T-helper 9 cell (primary cell): ENCODE measurements at regions not wholly inside any gene's neighbourhood (a gene's known extent, or its start where the extent isn't known, plus 50 kb on each side); places are given as distances from the start of the nearest gene placed in this dataset.
"Not testable (repeated sequence)": the region's sequence is repeated elsewhere in the genome, so short reads cannot be mapped to it uniquely, and the experiment has no call there.

Experiments
- DNase-seq: peaks from one replicate; pipeline ENCODE4 v3.0.0-alpha.2; 2020

GRCh38 chr5:105639511-105639910, 2031.2 kb downstream of the EFNA5 start:
- DNase-seq = no peak

- DNase-seq = no peak
Observed at GRCh38 chr5:105639068-105639467, 2031.7 kb downstream of the EFNA5 start.

- no peak for DNase-seq
Observed at GRCh38 chr5:105638437-105638836, 2032.3 kb downstream of the EFNA5 start.

- DNase-seq = no peak
Observed at GRCh38 chr5:105632043-105632442, 2038.7 kb downstream of the EFNA5 start.

- DNase-seq = no peak
Observed at GRCh38 chr5:105630803-105631202, 2039.9 kb downstream of the EFNA5 start.

- DNase-seq = no peak
Observed at GRCh38 chr5:105619725-105620124, 2051.0 kb downstream of the EFNA5 start.

GRCh38 chr5:105617436-105618215, 2053.1 kb downstream of the EFNA5 start:
- no peak for DNase-seq

GRCh38 chr5:105616599-105616998, 2054.0 kb upstream of the NUDT12 start:
- DNase-seq = no peak

GRCh38 chr5:105602406-105602805, 2039.8 kb upstream of the NUDT12 start:
- DNase-seq = not testable (repeated sequence)

GRCh38 chr5:105593011-105593760, 2030.6 kb upstream of the NUDT12 start:
- DNase-seq = no peak

- no peak for DNase-seq
Observed at GRCh38 chr5:105587963-105588662, 2025.5 kb upstream of the NUDT12 start.

- no peak for DNase-seq
Observed at GRCh38 chr5:105581988-105582690, 2019.5 kb upstream of the NUDT12 start.

- no peak for DNase-seq
Observed at GRCh38 chr5:105573575-105573974, 2011.0 kb upstream of the NUDT12 start.

- DNase-seq = no peak
Observed at GRCh38 chr5:105565531-105565930, 2002.9 kb upstream of the NUDT12 start.

GRCh38 chr5:105563842-105564241, 2001.3 kb upstream of the NUDT12 start:
- DNase-seq = no peak

- DNase-seq = no peak
Observed at GRCh38 chr5:105554568-105555169, 1992.1 kb upstream of the NUDT12 start.

- no peak for DNase-seq
Observed at GRCh38 chr5:105544300-105544699, 1981.7 kb upstream of the NUDT12 start.

- DNase-seq = no peak
Observed at GRCh38 chr5:105536675-105537074, 1974.1 kb upstream of the NUDT12 start.

- no peak for DNase-seq
Observed at GRCh38 chr5:105530716-105531261, 1968.2 kb upstream of the NUDT12 start.

- no peak for DNase-seq
Observed at GRCh38 chr5:105529851-105530250, 1967.3 kb upstream of the NUDT12 start.

- no peak for DNase-seq
Observed at GRCh38 chr5:105508519-105508918, 1945.9 kb upstream of the NUDT12 start.

- no peak for DNase-seq
Observed at GRCh38 chr5:105506692-105507277, 1944.2 kb upstream of the NUDT12 start.
